ENCODE measurements at regions not wholly inside any gene's neighbourhood (a gene's known extent, or its start where the extent isn't known, plus 50 kb on each side); places are given as distances from the start of the nearest gene placed in this dataset.

DNA sequence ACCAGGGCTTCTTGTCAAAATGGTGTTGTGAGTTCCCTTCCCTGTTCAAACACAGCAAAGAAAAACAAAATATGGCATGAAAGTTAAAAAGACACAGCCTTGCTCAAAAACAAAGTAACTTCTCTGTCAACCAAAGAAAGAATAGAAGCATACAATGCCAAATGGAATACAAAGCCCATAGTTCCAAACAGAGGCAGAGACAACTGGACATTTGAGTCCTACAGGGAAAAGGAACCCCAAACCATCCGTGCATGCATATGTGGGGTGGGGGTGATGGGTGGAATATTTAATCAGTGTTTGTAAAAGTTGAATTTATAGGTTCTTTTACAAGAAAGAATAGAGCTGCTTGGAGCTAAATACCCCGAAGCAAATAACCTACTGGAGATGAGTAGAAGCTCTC, 218.7 kb downstream of the FAM76B start:
- H4K8ac ChIP-seq (ENCODE audit: low read depth in 2 of 2, low read length in 2 of 2): no peak overlapping the region
- H3K36me3 ChIP-seq (ENCODE audit: control insufficient read depth, insufficient read depth, low read length): no peaks in the 10 kb centered on the region
- no peak overlapping the region for H2BK120ac ChIP-seq (ENCODE audit: low read depth, low read length)
- no peak overlapping the region for H2AK9ac ChIP-seq (replicated peaks; ENCODE audit: low read depth, low read length, poor library complexity)
- peaks cover 5% of the 10 kb centered on the region for H3K4me1 ChIP-seq (ENCODE audit: control insufficient read depth, insufficient read depth, low read length)
- dilution Hi-C loops (cut with HindIII; ENCODE audit: low sequenced_read_pairs, unreplicated experiment) (no loop called here), in situ Hi-C loops (cut with MboI; ENCODE audit: low sequenced_read_pairs) (no loop called here), intact Hi-C loops (cut with micrococcal nuclease) (no loop called here)
- no peak overlapping the region for H3K23ac ChIP-seq (ENCODE audit: low read depth, low read length)
- H3K56ac ChIP-seq (ENCODE audit: extremely low read depth, insufficient read depth, low read length): no peak overlapping the region
- H3K4me3 ChIP-seq (ENCODE audit: insufficient read depth, low read depth, low read length): no peak overlapping the region
- no peak overlapping the region for H2BK20ac ChIP-seq (ENCODE audit: low read depth, low read length)
- H3K4ac ChIP-seq (ENCODE audit: low read depth, low read length): no peak overlapping the region
- H4K20me1 ChIP-seq (ENCODE audit: insufficient read depth, low read length): no peaks in the 10 kb centered on the region
- no peak overlapping the region for H2BK5ac ChIP-seq (ENCODE audit: low read depth, low read length, poor library complexity, severe bottlenecking)
- no CpG with 5 or more reads among the region's 2 CpGs for WGBS, 2 experiments (ENCODE audit: extremely low coverage in 2 of 2, insufficient read length in 1 of 2)
- no peak overlapping the region for H3K18ac ChIP-seq (ENCODE audit: low read depth, low read length)
- no peak overlapping the region for H2AFZ ChIP-seq (replicated peaks; ENCODE audit: low read length, poor library complexity)
- no peak overlapping the region for H4K91ac ChIP-seq (ENCODE audit: insufficient read depth, low read depth, low read length)
- CTCF ChIA-PET: interaction anchor here (0.6 kb wide), 1 partner anchor 84 kb away, joined by 3 read pairs; no protein-coding TSS in a partner anchor
- no peaks in the 10 kb centered on the region for H3K79me1 ChIP-seq (ENCODE audit: low read depth in 1 of 2, low read length in 2 of 2)
- H3K9me3 ChIP-seq (ENCODE audit: control insufficient read depth, insufficient read depth, low read length): peaks cover 2% of the 10 kb centered on the region
- H3K27ac ChIP-seq (ENCODE audit: insufficient read depth, low read length): no peak overlapping the region
- no peak overlapping the region for H4K5ac ChIP-seq (ENCODE audit: low read depth, low read length)
- no peak for TF ChIP-seq FOS (IDR thresholded peaks at IDR 0.05; ENCODE audit: low read depth, low read length)
- TF ChIP-seq CHD1 (IDR thresholded peaks at IDR 0.05; ENCODE audit: low read depth, low read length): no peak
- TF ChIP-seq, protein P1, sequence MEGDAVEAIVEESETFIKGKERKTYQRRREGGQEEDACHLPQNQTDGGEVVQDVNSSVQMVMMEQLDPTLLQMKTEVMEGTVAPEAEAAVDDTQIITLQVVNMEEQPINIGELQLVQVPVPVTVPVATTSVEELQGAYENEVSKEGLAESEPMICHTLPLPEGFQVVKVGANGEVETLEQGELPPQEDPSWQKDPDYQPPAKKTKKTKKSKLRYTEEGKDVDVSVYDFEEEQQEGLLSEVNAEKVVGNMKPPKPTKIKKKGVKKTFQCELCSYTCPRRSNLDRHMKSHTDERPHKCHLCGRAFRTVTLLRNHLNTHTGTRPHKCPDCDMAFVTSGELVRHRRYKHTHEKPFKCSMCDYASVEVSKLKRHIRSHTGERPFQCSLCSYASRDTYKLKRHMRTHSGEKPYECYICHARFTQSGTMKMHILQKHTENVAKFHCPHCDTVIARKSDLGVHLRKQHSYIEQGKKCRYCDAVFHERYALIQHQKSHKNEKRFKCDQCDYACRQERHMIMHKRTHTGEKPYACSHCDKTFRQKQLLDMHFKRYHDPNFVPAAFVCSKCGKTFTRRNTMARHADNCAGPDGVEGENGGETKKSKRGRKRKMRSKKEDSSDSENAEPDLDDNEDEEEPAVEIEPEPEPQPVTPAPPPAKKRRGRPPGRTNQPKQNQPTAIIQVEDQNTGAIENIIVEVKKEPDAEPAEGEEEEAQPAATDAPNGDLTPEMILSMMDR (conservative IDR thresholded peaks at IDR 0.05; ENCODE audit: low read depth, low read length): no peak
- TF ChIP-seq, protein P2, sequence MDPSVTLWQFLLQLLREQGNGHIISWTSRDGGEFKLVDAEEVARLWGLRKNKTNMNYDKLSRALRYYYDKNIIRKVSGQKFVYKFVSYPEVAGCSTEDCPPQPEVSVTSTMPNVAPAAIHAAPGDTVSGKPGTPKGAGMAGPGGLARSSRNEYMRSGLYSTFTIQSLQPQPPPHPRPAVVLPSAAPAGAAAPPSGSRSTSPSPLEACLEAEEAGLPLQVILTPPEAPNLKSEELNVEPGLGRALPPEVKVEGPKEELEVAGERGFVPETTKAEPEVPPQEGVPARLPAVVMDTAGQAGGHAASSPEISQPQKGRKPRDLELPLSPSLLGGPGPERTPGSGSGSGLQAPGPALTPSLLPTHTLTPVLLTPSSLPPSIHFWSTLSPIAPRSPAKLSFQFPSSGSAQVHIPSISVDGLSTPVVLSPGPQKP (IDR thresholded peaks at IDR 0.05; ENCODE audit: borderline replicate concordance, low read depth, low read length): no peak
- peaks cover 2% of the 10 kb centered on the region for H3K9me1 ChIP-seq (ENCODE audit: insufficient read depth, low read length)
- H2AK5ac ChIP-seq (ENCODE audit: low read depth, low read length): no peak overlapping the region
- no peak overlapping the region for H2BK15ac ChIP-seq (ENCODE audit: low read depth, low read length)
- no peak for ATAC-seq (ENCODE audit: low read depth)
- no peak overlapping the region for H3K9ac ChIP-seq (ENCODE audit: low read depth, low read length)
- no peak overlapping the region for H3K14ac ChIP-seq (replicated peaks; ENCODE audit: low read depth, low read length)
- no peaks in the 10 kb centered on the region; the same call in 1 of the 2 replicates for H3K27me3 ChIP-seq (ENCODE audit: control insufficient read depth, insufficient read depth, low read length)
- no peak for DNase-seq
- no TSS peak for BruUV-seq (replicated peaks)
- no peak overlapping the region for H3K4me2 ChIP-seq (ENCODE audit: low read depth, low read length)
- POLR2A ChIA-PET (ENCODE audit: unreplicated experiment): no interaction called here

Measured in IMR-90 (cell line).